Stimulated activated CD4-positive, alpha-beta T cell treated with anti-CD3 and anti-CD28 coated beads, Interleukin-1b, Interleukin-23, amount 100 ng/mL, for 24 hours (primary cell): ENCODE measurements at regions not wholly inside any gene's neighbourhood (a gene's known extent, or its start where the extent isn't known, plus 50 kb on each side); places are given as distances from the start of the nearest gene placed in this dataset.

Source experiments
- DNase-seq, 4 experiments: peaks; one replicate each; pipeline ENCODE4 v3.0.0-alpha.2; 2020; ENCODE audit warnings: low read depth in 4 of 4, low spot score in 1 of 4

DNA sequence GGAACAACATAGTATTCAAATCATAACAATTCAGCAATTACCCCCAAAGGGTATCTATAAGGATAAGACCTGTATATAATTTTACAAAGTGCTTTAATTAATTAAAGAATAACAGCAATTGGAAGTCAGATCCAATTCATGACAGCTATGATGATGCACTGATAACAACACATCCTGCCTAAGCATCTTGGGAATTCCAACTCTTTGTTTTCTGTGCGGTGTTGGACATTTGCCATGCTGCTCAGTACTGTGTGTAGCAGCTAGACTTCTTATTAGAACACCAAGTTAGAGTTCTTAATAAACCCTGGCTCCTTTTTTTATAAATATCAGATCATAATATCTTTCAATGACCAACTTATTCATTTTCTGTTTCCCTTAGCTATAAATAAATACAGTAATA lies 209.0 kb downstream of the SEC61B start:
- no peak for DNase-seq

- no peak for DNase-seq
These were observed 210.0 kb downstream of the SEC61B start for GRCh38 chr9:99432075-99432474.

GRCh38 chr9:99433095-99433494 lies 211.0 kb downstream of the SEC61B start:
- DNase-seq: no peak

GRCh38 chr9:99433555-99433954 lies 211.5 kb downstream of the SEC61B start:
- DNase-seq: peak in 3 of 4 experiments; percentile 7 to 39 (median 23)

GRCh38 chr9:99436616-99437015 lies 214.5 kb downstream of the SEC61B start:
- DNase-seq: no peak

DNA sequence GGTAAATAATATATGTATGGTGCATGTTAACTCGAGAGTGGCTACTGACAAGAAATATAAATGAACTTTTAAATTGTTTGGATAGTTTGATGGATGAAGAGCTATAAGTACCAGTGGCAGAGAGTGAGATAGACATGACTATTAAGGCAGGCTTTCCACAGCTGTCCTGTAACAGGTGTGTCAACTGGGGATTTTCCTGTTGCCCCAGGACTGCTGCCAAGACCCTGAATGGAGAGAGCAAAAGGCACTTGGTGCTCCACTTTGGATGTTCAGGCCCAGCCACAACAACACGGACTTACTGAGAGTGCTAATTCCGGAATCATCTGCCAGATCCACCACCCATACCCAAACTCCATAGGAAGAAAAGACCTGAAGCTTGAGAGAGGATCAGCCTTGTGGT lies 215.1 kb downstream of the SEC61B start:
- DNase-seq: no peak

DNA sequence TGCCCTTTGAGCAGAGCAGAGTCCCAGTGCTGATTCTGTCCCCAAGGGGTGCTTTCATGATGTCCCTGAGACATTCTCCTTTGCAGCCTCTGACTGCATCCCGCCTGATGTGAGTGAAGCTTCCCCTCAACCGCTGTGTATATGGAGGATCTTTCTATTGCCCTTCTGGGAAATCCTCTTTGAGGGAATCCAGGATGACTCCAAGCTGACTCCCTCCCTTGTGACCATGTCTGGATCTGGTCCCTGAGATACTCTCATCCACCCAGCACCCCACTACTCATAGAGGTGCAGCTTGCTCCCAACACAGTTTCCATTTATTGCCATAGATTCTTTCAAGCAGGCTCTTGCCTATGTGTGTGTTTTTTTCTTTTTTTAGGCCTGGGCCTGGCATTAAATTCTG lies 216.5 kb downstream of the SEC61B start:
- no peak for DNase-seq

DNA sequence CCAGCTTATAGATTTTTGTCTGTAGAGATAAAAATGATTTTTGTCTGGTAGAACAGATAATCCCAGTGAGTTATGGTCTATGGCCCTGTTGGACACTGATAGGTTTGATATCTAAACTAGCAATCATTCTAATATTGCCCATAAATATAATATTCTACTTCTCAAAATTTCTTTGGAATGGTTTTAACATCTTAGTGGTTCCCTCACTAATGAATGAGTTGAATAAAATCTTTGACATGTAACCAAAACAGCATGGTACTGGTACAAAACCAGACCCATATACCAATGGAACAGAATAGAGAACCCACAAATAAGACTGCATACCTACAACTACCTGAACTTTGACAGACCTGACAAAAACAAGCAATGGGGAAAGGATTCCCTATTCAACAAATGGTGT lies 219.7 kb downstream of the SEC61B start:
- no peak for DNase-seq

- DNase-seq: no peak
These were observed 223.3 kb downstream of the SEC61B start for GRCh38 chr9:99445371-99445891.

DNA sequence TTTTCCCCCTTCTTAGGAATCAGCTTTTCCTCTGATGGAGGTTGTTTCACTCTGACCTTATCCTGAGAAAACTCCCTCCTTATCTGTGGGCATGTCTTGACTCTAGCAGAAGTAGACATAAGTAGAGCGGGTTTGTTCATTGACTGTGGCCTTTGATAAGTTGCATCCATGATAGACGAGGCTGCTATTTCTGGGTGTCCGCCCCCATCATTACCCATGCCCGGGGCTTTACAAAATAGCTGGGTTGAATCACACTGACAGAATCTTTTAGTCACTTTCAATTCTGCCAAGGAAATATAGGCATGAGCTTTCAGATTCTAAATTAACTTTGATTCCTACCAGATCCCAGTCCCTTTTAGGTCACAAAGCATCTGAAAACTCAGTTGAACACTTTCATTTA lies 223.8 kb downstream of the SEC61B start:
- DNase-seq: no peak

GRCh38 chr9:99447951-99448350 lies 225.9 kb downstream of the SEC61B start:
- DNase-seq: no peak

DNA sequence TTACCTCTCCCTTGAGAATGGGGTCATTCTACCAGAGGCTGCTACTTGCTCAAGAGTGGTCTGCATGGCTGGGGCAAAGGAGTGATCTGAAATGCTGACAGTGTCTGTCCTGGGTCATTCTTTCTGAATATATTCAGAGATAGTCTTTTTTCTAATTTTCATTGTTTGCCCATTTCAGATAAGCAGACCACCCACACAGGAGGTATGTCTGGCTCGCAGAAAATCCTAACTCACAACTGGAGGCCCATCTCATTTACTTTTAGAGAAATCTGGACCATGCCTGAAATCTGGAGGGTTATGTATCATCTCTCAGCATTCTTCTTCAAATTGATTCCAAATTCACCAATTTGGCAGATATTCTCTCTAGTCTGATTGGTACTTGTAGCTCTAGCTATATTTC lies 227.6 kb downstream of the SEC61B start:
- DNase-seq: no peak

GRCh38 chr9:99451112-99451606 lies 229.1 kb downstream of the SEC61B start:
- no peak for DNase-seq

DNA sequence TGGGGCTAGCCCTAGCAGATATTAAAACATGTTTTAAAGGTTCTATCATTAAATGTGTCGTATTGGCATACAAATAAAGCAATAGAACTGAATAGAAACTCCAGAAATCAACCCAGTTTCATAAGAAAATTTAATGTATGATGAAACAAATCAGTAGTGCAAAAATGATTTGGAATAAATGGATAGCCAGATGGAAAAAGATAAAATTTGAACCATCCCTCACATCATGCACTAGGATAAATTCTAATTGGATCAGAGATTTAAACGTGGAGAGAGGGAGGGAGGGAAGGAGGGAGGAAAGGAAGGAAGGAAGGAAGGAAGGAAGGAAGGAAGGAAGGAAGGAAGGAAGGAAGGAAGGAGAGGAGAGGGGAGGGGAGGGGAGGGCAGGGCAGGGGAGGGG lies 235.3 kb downstream of the SEC61B start:
- no peak for DNase-seq

GRCh38 chr9:99457981-99458380 lies 235.9 kb downstream of the SEC61B start:
- DNase-seq: no peak

DNA sequence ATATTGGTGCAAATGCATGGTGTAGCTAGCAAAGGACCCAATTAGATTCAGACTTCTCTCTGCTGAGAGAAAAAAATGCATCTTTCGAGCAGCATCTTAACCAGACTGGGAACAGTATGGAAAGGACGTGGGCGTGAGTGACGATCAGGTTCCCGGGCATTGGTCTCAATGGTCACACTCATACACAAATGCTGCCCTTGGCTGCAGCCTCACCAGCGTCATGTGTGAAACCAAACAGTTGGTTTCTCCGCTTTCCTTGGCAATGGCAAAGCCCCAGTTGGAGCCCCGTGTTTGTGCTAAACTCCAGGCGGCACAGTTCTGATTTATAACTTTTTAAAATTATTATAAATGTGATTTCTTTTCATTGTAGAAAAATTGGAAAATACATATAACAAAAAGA lies 237.8 kb downstream of the SEC61B start:
- no peak for DNase-seq

DNA sequence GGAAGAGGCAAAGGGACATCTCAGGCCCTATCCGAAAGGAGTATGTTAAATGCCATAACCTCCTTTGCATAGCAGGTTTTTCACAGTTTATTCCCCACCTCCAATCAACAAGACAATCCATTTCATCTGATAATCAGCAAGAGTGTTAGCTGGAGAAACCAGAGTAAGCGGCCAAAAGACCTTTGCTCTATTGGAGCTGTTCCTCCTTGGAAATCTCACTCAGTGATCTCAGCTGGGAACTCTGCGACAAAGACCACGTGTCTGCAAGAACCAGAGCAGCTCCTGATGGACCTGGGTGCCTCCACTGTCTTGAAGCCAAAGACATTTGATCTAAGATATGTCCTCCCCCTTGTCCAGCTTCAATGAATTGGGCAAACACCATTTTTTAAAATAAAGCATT lies 241.0 kb downstream of the SEC61B start:
- no peak for DNase-seq

DNA sequence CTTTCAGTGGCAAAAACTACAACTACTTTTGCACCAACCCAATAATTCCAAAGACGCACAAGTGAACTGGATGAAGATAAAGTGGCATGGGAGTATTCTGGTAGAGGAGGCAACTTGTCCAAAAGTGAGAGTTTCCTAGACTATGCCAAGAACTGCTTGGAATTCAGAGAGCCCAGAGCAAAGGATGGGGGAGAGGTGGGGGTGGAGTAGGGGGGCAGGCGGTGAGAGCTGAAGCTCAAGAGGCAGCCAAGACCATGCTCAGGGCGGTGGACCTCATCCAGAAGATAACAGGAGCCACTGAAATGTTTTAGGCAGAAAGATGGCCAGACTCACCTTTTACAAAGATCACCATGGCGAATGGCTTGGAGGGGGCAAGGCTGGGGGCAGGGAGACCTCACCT lies 242.5 kb downstream of the SEC61B start:
- no peak for DNase-seq

GRCh38 chr9:99465231-99465907 lies 243.3 kb downstream of the SEC61B start:
- no peak for DNase-seq

DNA sequence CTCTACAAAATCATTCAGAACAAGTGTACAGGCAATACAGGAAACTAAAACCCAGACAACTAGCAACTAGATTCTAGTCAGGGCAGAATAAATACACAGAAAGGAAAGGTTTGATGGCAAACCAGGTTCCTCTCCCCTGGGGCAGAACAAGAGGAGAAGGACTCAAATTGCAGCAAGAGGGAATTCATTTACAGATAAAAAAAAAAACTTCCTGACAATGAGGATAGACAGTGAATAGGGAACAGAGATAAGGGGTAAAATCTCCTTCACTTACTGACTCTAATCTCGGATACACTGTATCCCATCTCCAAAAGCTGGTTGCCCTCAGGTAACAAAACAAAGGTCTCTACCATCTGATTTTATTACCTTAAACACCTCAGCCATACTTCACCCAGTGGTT lies 244.0 kb downstream of the SEC61B start:
- DNase-seq: no peak

DNA sequence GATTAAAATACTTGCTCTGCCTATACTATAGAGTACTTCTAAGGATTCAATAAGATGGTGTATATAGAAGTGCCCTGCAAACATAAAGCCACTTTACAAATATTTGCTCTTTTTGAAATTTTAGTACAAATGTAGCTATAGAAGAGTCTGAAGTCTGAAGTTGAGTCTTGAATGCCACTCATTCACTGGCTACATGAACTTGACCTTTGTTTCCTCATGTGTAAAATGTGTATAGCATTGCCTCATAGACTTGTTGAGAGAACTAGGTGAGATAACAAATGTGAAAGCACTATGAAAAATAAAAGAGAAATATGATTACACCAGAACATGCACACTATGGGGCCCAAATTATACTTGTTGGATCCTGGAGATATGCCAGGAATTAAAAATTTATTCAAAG lies 244.7 kb downstream of the SEC61B start:
- no peak for DNase-seq

DNA sequence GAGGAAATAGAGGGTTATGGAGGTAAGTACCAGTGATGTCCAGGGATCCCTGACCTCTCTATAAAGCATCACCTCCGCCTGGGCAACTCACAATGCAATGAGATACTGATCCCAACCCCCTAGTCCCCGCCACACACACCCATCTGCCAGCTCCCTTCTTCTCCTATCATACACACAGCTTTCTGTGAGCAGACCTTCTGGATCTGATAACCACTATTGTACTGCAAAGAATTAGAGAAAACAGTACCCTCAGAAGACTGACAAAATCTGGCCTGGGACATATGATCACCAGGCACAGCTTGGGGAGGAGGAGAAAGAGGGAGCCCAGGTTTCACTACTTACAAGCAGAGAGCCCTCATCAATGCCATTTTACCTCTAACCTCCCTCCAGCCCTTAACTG lies 249.0 kb downstream of the SEC61B start:
- DNase-seq: no peak

DNA sequence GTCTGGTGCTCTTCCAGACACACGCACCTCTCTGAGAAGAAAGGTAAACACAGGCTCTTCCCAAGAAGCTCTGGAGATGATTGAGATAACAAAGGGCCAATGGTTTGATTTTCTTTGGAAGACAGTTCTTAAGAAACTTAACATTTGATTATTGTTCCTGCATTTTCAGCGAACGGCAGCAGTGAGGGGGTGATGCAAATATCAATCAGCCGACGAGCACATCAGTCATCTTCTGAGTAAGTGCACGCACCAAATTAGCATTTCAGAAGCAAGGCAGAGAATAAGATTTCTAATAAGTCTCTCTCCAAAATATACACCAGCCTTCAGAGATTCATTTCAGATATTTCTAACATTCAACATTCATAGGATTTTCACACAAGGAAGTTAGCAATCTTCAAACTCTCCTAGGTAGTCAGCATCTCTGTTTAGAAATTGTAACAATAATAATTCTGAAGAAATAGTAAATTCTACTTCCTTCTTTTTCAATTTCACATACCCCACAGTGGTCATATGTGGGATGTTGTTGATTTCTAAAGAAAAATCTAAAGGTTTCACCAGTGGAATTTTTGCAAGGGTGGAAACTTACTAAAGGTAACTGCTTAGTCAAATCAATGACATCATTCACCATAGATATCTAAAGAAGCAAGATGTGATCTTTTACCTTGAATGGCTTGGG lies 250.3 kb downstream of the SEC61B start:
- no peak for DNase-seq
